IPS-NIHi7 (cell line): ENCODE measurements at regions not wholly inside any gene's neighbourhood (a gene's known extent, or its start where the extent isn't known, plus 50 kb on each side); places are given as distances from the start of the nearest gene placed in this dataset.
"Not testable (repeated sequence)": the region's sequence is repeated elsewhere in the genome, so short reads cannot be mapped to it uniquely, and the experiment has no call there.

Experiments
- DNase-seq: peaks from one replicate; pipeline ENCODE4 v3.0.0; 2012; ENCODE audit warnings: mixed read lengths; ENCODE audit errors: extremely low spot score

- no peak for DNase-seq
Measured at GRCh38 chr13:73808318-73808717, 325.9 kb downstream of the KLF12 start.

GRCh38 chr13:73805326-73805958 lies 328.8 kb downstream of the KLF12 start:
- DNase-seq = not testable (repeated sequence)

GRCh38 chr13:73803997-73804396 lies 330.2 kb downstream of the KLF12 start:
- no peak for DNase-seq

GRCh38 chr13:73800011-73800410 lies 334.2 kb downstream of the KLF12 start:
- no peak for DNase-seq

- DNase-seq = no peak
Measured at GRCh38 chr13:73794755-73795154, 339.4 kb downstream of the KLF12 start.

GRCh38 chr13:73793361-73793760 lies 340.8 kb downstream of the KLF12 start:
- DNase-seq = no peak

GRCh38 chr13:73792796-73793195 lies 341.4 kb downstream of the KLF12 start:
- DNase-seq = no peak

- DNase-seq = no peak
Measured at GRCh38 chr13:73782450-73783449, 351.5 kb downstream of the KLF12 start.

- no peak for DNase-seq
Measured at GRCh38 chr13:73781384-73781783, 352.8 kb downstream of the KLF12 start.

GRCh38 chr13:73779881-73780280 lies 354.3 kb downstream of the KLF12 start:
- no peak for DNase-seq

GRCh38 chr13:73778242-73778864 lies 355.9 kb downstream of the KLF12 start:
- no peak for DNase-seq

- no peak for DNase-seq
Measured at GRCh38 chr13:73777134-73777533, 357.1 kb downstream of the KLF12 start.

GRCh38 chr13:73776151-73776785 lies 357.9 kb downstream of the KLF12 start:
- no peak for DNase-seq

- DNase-seq = no peak
Measured at GRCh38 chr13:73773168-73773549, 361.0 kb downstream of the KLF12 start.

- no peak for DNase-seq
Measured at GRCh38 chr13:73772449-73773167, 361.6 kb downstream of the KLF12 start.

- peak; percentile 43 for DNase-seq
Measured at GRCh38 chr13:73767747-73768315, 366.4 kb downstream of the KLF12 start.

- DNase-seq = peak; percentile 31
Measured at GRCh38 chr13:73767191-73767741, 366.9 kb downstream of the KLF12 start.

GRCh38 chr13:73765651-73766384 lies 368.4 kb downstream of the KLF12 start:
- DNase-seq = peak; percentile 72

- no peak for DNase-seq
Measured at GRCh38 chr13:73759434-73759833, 374.8 kb downstream of the KLF12 start.
